ENCODE measurements at regions not wholly inside any gene's neighbourhood (a gene's known extent, or its start where the extent isn't known, plus 50 kb on each side); places are given as distances from the start of the nearest gene placed in this dataset.

GRCh38 chr6:81890846-81891245, 138.4 kb upstream of the TENT5A start:
- TF ChIP-seq CTCF (conservative IDR thresholded peaks at IDR 0.05; ENCODE audit: low read length) (no peak), EZH2phosphoT487 (IDR thresholded peaks at IDR 0.05; ENCODE audit: borderline replicate concordance, low read depth, low read length) (no peak)

All from OCI-LY7 (cell line).